Suppressor macrophage (primary cell): ENCODE measurements at regions not wholly inside any gene's neighbourhood (a gene's known extent, or its start where the extent isn't known, plus 50 kb on each side); places are given as distances from the start of the nearest gene placed in this dataset.

ENCODE experiments used
- DNase-seq, 4 experiments: peaks; one replicate each; pipeline ENCODE4 v3.0.0-alpha.2; 2020 to 2022

DNA sequence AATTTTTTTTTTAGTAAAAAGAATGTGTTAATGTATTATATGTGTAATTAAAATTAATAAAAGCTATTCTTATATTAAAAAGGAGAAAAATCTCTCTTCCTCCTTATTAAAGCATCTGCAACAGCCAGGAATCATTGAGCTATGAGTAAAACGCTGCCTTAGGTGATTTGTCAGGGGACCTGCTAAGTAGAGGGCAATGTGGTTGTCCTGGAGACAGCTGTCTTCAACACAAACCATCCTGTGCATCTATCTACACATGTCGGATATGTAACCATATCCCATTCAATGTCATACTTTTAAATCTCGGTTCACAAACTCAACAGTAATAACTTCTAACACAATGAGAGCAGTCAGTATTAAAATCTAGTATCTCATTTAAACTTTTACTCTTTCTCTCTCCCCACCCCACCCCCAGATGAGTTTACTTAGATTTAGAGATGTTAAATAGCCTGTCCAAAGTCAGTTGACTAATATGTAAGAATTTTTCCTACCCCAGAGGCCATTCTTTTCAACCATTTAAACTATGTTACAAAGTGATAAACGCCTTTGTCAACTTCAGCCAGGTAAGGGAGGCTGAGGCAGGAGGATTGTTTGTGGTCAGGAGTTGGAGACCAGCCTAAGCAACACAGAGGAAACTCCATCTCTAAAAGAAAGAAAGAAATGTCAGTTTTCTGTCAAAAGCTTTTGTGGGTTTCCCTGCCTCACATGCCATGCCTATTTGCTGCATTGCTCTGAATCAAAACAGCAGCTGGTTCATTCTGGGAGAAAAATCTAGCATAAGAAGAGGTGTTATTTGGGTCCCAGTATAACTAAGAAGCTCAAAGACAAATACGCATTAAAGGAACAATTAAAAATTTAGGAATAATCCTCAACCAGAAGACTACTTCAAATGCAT is 413.7 kb upstream of the CCDC196 start:
- no peak for DNase-seq

DNA sequence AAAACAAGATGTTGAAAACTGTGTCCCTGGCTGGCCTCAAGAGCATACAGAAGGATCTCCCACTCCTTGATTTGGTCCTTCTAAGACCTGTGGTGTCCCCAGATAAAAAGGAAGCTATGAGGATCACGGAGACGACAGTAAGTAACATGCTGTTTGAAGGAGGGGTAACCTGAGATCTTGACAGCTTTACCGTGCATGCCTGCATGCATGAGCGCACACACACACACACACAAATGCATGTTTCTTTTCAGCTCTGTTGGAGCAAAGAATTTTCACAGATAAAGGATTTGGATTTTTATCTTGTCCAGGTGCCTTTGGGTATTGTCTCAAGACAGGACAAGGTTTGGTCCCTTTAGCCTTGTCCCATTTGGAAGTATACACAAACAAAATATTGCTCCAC is 411.6 kb upstream of the CCDC196 start:
- DNase-seq = no peak

DNA sequence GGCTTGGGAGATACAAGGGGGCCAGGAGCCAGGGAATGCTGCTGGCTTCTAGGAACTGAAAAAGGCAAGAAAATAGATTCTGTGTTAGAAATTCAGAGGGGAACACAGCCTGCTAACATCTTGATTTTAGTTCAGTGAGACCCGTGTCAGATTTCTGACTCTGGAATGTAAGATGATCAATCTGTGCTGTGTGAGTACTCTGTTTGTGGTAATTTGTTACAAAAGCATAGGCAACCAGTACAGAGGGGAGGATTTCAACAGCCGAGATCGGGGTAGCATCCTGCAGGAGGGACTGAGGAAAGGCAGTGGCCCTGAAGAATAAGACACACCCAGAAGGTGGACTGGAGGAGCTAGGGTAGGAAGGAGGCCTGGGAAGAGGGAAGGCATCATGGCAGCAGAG is 410.0 kb upstream of the CCDC196 start:
- no peak for DNase-seq

DNA sequence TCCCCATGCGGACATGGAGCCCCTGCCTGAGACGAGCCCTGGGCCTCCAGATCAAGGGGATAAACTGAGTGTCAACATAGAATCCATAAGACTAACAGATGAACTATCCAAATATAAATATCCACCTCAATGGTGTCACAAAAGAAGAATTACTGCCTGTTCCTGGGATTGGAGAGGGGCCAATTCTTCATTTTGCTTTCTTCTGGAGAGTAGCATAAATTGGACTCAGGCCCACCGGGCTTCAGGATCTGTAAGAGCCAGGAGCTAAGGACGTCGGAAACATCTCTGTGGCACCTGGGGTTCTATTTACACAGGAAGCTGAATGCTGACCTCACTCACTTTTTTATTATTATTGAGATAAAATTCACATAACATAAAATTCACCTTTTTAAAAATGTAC is 408.2 kb upstream of the CCDC196 start:
- DNase-seq = no peak

DNA sequence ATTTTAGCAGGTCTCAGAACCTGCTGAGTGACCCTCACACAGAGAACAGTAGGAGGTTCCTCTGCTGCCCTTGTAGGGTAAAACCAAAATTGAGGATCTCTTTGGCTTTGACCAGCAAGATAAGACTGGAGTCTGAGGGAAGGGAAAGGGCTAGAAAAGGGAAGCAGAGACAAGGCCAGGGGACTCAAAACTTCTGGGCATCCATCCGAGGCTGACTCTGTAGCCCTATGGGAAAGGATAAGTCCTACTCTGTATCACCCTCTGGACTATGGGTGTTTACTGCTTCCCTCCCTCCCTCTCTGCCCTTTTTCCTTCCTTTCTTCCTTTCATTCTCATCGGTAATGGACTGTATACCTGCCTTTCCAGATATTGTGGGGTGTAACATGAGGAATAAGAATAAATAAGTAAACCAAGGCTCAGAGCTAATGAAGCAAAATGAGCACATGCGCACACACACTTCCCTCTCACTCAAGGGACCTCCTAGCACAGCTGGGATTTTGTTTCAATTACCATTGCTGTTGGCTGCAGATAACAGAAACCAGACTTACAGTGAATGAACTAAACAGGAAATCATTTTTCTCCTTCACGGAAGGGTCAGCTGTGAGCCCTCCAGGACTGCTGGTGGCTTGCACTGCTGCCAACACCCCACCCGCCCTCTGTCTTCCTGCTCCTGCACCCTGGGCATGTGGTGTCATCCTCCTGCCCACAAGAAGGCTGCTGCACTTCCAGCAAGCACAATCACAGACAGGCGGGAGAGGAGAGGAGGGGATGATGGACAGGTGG is 404.4 kb upstream of the CCDC196 start:
- DNase-seq = peak in 1 of 4 experiments; percentile 69

DNA sequence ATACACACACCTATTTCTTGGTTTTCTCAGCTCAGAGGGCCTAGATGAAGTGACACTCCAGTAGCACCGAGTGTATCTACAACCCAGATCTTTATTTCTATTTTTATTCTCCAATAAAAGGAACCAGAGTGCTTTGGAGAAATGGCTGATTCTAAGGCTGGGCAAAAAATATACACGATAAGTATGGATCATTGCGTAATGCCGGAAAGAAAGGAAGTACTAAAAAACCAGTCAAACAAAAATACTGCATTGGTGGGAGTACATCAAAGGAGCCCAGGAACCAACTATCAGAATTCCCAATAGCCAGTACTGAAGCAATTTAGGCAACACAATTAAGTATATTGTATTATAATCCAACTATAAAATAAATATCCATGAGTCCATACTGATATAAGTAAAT is 400.9 kb upstream of the CCDC196 start:
- DNase-seq = peak in 1 of 4 experiments; percentile 28

DNA sequence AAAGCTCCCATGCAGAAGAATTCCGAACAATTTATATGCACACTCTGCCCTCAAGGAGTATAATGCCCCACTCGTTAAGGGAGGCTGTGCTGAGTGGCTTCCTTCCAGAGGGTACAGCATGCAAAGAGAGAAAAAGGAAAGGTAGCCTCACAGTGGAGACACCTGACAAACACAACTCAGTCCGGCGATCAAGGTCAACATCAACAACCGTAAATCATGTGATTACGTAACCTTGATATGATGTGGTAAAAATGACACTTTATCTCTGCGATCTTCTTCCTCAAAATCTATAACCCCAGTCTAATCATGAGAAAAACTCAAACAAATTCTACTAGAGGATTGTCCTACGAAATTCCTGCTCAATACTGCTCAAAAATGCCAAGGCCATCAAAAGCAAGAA is 400.5 kb upstream of the CCDC196 start:
- no peak for DNase-seq

DNA sequence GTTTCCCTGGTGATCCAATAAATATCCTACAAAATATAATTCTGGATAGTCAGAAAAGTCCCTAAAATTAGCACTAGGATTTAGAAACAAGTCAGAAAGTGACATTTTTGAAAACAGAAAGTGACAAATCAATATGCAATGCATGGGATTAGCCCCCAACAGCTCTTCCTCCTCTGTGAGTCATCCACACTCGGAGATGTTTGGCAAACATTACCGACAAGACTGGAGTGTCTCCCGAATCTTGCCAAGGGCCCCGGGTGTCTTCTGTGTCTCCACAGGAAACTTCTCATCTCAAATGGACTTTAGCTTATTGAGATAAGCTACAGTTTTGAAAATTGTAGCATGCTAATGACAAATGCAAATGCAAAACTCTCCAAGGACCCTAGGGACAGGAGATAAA is 398.9 kb upstream of the CCDC196 start:
- DNase-seq = no peak

DNA sequence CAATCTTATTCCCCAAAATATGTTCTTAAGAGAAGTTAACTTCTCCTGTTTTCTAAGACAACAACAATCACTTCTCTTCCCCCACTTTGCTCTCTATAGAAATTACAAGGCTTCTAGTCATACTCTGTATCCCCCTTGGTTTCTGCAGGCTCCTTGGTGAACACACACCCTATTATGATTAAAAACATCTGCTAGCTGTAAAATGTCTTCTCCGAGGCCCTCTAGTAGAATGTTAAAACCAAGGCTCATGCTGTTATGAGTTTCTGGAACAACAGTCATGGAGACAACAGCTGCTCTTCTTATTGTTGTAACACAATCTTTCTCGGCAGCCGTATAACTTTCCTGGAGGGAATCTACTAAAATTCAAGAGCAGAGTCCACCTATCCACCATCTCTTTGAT is 397.5 kb upstream of the CCDC196 start:
- no peak for DNase-seq

DNA sequence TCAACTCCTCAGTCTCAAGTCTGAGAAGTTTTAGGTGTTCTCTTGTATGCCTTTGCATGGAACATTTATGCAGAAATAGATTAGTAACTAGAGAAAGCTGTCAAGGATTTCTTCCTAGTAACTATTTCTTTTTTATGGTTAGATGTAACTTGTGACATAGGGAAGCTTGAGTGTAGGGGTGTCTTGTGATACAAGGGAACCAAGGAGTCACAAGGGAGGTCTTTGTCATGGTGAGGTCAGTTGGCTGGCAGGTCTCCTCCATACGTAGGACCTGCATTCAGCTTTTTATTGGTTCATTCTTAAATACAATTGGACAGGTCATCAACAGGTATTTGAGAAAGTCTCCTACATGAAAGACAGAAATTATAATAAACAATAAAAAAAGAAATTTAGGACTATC is 394.0 kb upstream of the CCDC196 start:
- peak in 3 of 4 experiments; percentile 40 to 55 (median 47) for DNase-seq

DNA sequence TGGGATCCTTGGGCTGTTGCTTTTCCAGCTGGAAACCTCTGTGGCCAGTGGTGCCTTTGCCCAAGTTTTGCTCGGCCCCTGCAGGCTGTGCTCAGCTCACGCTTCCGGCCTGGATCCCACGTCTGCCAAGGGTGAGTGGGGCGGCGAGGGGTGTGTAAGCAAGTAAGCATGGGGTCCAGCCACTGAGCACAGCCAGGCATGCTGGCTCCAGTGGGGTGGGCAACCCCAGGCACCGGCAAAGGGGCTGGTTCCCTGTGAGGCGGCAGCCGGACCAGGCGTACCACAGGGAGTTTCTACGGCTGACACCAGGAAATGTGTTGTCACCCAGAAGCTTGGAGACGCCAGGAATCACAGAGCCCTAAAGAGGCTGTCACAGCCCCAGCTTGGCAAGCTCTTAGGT is 393.4 kb upstream of the CCDC196 start:
- DNase-seq = no peak

DNA sequence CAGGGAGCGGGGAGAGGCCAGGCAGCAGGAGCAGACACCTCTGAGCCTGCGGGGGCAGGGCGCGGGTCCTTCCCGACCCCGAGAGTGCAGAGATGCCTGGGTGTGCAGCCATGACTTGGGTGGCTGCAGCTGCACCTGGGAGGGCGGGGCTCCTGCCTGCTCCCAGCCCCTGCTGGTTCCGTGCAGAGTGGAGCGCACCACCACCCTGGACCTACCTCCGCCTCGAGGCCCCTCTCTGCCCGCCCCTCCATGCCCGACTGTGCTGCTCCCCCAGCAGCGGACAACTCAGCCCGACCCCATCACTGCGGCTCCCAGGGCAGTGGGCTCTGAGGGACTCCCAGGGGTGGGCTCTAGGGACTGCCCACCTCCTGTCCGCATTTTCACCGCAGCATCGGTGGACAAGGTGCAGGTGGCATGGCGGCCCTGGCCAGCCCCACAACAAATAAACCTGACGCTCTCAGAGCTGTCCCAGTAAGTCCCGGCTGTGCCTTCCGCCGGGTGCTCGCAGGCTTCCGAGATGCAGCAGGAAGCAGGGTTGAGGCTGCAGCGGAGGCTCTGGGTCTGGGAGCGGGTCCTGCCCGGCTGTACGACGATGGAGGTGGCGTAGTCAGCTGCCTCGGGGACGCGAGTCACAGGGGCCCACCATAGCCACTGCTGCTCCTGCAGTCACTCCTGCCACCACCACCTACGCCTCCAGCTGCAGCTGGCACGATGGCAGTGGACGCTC is 392.0 kb upstream of the CCDC196 start:
- no peak for DNase-seq

DNA sequence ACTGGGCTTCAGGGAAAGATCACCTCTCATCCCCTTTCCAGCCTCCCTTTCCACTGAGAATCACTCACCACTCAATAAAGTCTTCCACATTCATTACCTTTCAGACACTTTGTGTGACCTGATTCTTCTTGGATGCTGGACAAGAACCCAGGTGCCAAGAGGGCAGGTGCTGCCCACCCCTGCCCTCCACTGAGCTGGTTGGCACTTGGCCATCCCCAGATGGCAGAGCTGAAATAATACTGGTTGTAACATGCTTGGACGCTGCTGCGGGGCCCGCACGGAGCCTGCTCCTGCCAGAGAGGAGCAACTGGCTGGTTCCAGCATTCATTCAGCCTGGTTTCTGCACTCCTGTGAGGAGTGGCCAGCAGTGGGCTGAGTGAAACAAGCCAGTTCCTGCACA is 386.7 kb upstream of the CCDC196 start:
- DNase-seq = no peak

DNA sequence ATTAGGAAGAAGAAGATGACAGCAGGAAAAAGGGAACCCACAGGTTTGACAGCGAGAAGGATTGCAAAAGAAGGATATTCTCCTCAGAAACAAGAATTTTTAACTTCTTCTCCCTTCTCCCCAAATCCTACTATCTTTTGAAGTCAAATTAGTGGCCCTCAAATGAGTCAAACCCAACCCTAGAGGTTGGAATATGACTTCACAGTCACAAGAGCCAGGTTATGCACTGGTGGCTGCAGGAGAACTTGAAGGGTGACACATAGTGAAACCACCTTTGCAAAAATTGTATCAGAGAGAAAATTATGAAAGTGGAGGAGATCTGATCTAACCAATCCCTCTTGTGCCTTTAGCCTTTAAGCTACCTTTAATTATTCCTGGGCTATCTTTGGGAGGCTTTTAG is 386.2 kb upstream of the CCDC196 start:
- DNase-seq = no peak

DNA sequence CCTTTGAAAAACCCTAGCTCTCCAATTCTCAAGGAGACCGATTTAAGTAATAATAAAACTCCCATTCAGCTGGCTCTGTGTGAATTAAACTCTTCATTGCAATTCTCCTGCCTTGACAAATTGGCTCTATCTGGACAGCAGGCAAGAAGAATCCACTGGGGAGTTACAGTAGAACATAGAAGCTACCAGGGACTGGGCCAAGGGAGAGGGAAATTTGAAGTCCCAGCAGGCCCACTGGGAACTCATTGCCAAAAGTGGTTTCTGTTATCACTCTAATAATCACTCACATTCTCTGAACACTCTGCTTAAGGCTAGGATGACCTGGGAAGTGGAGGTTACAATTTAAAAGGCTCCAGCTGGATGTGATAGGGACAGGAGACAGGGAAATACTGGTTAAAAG is 384.5 kb upstream of the CCDC196 start:
- DNase-seq = no peak

DNA sequence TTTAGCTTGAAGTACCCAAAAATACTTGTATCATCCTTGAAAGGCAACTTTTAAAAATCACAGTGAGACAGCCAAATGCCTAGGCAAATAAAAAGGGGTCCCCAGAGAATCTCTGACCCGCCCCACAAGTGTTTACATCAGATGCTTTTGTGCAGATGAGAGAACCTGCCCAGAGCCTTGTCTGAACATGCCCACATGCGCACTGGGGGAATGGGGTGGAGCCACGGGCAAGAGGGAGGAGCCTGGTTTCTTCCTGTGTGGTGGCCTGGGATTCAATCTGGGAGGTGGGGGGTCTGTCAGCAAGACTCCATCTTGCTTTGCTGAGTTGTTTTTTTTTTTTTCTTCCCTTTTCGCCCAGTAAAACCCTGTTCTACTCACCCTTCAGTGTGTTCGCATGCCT is 381.7 kb upstream of the CCDC196 start:
- no peak for DNase-seq

DNA sequence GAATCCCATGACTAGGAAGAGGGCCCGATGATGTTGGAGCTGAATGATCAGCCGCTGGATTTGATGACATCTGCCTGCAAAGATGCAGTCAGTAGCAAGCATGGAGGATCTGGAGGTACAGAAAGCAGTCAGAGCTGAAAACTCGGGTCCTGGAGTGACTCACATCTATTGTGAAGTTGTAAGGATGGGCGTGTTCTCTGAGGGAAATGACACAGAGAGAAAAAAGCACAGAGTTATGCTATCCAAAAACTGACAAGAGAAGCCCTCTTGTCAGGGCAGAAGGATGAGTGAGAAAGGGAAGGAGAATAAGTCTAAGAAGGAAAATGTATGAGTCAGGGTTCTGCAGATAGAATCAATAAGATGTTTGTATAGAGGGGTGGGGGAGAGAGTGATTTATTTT is 380.4 kb upstream of the CCDC196 start:
- no peak for DNase-seq

DNA sequence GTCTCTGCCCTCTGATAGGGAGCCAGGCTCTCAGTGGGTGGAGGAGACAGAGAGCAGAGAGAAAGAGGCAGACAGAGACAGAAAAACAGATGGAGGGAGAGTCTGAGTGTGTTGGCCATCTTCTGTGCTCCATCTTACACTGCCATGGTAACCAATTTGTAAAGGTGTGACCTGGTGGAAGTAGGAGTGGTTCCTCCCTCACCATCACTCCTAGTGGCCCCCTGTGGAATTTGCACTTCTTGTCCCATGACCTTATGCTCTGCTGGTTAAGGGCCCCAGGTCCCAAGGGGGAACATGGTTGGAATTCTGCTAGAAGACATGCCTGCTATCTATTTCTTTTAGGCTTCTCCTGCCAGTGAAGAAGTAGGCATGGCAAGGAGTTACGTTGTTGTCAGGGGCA is 376.7 kb upstream of the CCDC196 start:
- no peak for DNase-seq

DNA sequence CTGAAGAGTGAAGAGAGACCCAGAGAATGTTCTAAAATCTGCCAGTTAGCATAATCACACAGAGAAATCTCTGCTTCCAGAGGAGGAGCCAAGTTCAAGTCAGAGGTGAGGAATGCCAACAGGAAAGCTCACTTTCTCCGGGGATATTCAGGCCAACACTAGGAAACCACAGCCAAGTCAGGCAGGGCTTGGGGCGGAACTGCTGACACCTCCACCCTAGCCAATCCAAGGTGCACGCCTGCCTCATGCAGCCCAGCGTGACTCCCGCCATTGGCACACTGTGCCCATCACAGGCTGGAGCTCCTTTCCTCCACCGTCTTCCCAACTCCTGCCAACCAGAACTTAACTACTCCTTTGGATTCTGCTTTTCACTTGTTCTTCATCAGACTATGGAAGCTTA is 374.3 kb upstream of the CCDC196 start:
- no peak for DNase-seq

DNA sequence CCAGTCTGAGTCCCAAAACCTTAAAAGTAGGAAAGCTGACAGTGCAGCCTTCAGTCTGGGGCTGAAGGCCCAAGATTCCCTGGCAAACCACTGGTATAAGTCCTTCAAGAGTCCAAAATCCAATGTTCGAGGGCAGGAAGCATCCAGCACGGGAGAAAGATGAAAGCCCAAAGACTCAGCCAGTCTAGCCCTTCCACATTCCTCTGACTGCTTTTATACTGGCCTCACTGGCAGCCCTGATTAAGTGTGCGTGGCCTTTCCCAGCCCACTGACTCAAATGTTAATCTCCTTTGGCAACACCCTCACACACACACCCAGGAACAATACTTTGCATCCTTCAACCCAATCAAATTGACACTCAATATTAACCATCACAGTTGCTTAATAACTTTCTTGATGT is 372.1 kb upstream of the CCDC196 start:
- no peak for DNase-seq

DNA sequence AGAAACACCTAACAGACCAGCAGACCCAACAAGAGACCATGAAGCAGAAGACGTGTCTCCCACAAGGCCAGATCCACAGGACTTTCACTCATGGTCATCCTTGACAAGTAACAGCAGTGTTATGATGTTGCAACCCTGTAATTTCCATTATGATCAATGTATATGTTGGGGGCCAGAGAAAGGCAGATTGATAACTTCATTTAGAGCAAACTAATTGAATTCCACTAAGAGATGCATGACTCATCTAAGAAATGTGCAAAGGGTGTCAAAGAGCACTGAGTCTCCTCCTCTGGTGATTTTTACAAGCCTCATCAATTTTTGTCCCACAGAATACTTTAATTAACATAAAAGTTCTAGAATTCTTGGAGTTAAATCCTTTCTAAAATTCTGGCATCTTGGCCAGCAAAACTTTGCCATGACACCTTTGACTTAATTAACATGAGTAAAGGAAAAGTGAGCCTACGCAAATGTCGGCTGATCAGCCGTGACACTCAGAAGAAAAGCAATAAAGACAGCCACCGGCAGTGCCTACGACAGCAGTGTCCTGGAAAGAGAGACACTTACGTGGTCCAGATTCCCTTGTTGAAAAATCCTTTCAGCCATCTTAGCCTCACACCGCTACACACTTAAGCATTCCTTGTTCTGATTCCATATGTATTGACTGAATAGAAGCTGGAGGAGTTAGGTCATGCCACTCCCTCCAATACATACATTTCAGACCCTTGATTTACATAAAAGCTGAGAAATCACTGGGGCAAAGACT is 370.2 kb upstream of the CCDC196 start:
- no peak for DNase-seq

DNA sequence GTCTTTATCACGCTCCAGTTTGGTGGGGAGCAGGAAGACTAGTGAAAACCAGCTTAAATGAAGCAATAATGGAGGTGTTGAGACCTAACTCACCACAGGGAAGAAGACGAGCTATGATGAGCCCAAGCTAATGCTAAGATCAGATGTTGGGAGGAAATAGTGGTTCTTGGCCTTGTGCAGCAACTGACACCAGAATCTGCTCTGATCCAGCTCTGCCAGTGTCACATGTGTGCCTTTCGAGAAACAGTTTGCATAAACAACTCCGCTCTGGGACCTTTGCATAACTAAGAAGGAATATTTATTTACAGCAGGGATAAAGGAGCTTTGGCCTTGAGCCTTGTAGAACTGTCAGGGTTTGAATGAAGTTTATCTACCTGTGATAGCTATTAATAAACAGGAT is 369.4 kb upstream of the CCDC196 start:
- DNase-seq = no peak

DNA sequence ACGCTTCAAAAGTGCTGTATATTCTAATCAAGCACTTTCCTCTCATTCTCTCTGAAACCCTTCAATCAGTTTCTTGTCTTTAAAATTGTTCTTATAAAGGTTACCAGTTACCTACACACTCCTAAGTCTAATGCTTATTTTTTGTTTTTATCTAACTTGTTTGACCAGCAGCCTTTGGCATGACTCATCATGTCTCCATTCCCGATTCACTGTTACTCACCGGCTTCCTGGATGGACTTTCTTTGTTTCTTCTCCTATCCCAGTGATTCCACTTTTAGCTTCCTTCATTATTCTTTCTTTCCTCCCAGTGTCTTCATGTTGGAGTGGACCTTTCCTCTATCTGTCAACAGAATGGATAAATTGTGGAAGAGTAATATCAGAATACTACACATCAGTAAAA is 368.6 kb upstream of the CCDC196 start:
- DNase-seq = no peak
